ENCODE measurements at regions not wholly inside any gene's neighbourhood (a gene's known extent, or its start where the extent isn't known, plus 50 kb on each side); places are given as distances from the start of the nearest gene placed in this dataset.
"Not testable (repeated sequence)": the region's sequence is repeated elsewhere in the genome, so short reads cannot be mapped to it uniquely, and the experiment has no call there.

DNA sequence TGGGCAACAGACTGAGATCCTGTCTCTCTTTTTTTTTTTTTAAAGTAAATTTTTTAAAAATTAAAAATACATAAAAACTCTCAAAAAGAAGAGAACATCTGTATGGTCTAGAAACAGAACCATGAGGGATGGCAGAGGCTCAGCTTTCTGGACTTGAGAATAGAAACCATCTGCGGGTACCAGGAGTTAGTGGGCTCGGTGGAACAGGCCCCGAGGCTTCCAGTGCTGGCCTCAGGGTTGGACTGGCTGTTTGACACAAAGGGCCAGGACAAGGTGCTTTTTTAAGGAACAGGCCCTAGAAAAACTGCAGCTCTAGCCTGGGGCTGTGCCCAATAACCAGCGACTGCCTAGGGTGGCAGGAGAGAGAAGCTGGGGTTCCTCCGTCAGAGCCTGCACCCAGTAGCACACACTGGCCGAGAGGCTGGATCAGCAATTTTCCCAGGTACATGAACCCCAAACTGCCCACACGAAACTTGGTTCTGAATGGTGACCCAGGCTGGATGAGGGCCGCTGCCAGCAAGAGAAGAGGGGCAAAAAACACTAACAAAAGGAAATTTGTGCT, 131.0 kb upstream of the OLIG3 start:
- no peak for DNase-seq

DNA sequence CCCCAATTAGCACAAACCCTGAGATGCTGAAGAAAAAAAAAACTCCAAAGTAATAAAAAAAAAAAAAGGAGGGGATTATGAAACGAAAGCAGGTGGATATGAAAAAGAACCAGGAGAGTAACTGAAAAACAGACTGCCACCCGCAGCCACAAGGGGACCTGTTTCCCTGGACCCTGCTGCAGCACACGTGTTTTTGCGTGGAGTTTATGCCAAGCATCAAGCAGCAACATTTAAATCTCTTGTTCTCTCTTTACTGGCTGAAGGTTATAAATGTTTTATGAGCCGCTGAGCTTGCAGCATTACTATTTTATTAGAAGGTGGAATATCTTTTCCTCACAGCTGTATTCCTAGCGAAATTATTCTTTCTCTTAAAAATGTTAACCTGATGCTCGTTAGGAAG, 131.6 kb upstream of the OLIG3 start:
- DNase-seq, result peak in 1 of 2 experiments; percentile 1

DNA sequence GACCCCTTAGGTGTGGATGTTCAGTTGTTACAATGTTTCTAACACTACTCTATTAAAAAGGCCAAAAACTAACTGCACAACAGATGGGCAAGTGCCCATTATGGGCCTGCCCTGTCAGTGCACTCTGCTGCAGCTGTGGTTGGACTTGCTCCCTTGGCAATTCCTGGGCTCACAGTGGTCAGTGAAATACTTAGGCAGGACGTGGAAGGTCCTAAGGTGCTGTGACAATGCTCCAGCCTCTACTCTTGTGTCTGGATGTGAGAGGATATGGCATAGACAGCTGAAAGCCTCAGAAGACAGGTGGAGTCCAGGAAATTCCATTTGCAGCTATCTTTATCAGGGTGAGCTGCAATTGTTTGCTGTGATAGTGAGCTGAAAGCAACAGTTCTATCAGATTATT, 136.5 kb upstream of the OLIG3 start:
- DNase-seq, result no peak

DNA sequence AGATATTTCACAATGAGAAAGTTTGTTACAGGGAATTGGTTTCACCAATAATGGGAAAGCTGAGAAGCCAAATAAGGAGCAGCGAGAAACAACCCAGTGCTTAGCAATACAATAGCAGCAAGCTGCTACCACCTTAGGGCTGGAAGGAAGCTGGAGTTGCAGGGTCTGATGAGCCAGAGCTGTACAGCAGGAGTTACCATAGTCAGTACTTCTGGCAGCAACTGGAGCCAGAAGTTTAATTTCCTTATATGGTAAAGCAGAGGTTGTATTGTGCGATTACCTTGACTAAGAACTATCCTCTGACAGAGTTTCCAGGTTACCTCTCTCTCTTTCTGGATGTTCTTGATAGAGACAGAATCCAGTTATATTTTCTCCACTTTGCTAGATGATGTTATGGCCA, 137.1 kb upstream of the OLIG3 start:
- no peak for DNase-seq

DNA sequence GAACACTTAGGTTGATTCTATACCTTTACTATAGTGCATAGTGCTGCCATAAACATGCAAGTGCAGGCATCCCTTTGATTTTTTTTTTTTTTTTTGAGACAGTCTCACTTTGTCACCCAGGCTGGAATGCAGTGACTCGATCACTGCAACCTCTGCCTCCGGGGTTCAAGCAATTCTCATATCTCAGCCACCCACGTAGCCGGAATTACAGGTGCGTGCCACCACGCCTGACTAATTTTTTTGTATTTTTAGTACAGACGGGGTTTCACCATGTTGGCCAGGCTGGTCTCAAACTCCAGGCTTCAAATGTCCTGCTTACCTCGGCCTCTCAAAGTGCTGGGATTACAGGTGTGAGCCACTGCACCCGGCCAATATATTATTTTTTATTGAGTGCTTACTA, 140.0 kb upstream of the OLIG3 start:
- DNase-seq, result not testable (repeated sequence)

DNA sequence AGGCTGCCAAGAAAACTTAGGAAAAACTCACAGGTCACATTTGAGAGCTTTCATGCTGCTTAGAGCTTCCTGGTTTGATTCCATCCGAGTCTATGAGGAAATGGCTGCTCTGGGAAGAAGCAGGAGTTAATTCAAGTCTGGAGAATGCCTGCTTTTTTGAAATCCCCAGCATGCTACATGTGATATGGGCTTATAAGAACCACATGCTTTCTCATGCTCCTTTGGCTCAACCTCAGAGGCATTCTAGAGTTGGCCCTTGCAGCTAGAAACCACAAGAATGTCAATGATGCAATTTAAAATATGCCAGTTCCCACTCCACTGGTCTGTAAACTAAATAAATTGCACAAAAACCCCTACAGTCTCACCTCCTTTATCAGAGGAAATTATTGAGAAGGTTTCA, 142.9 kb upstream of the OLIG3 start:
- no peak for DNase-seq

DNA sequence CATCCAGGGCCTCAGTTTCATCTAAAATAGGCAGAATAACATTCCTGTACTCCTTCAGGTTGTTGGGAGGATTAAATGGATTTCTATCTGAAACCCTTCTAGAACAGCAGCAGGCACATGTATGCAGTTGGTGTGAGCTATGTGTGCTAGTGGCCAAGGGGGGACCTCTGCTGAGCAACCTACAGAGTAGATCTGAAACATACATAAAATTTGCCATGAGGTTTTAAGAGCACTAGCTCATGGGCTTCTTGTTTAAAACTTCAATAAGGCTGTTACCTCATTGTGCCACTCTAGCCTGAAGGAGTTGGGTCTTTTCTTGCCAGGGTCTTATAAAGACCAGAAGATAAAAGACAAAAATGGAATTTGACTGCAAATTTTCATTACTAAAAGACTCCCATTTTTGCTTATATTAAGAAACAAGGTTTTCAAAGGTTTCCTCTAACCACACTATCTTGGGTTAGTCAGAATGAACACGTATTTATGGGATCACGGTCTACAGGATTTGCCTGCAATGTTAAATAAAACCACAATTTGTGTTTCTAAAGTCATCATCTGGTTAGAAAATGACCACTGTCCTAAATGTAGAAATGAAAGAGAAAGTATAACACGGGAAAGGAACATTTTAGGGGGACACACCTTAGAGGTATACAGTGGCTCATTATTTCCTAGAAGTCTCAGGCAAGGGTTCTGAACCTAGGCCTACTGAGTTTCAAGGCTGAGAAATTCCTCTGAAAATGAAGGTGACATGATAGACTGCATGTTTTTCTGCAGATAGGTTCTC, 144.9 kb upstream of the OLIG3 start:
- DNase-seq, result no peak

DNA sequence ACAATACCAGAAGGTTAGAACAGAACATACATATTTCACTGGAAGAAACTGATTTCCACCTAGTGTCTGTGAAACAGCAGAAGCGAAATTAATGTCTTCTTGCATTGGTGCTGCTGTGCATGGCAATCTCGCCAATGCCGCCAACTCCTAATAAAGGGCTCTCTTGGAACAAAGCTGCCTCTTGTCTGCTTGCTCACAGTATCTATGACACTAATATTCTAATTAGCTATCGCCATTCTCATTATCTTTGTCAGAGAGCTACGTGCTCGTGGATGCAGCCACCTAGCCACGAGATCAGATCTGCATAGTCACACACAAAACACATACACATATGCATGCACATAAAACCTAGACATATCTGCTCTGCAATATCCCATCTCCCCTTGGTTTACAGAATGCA, 145.9 kb upstream of the OLIG3 start:
- no peak for DNase-seq

DNA sequence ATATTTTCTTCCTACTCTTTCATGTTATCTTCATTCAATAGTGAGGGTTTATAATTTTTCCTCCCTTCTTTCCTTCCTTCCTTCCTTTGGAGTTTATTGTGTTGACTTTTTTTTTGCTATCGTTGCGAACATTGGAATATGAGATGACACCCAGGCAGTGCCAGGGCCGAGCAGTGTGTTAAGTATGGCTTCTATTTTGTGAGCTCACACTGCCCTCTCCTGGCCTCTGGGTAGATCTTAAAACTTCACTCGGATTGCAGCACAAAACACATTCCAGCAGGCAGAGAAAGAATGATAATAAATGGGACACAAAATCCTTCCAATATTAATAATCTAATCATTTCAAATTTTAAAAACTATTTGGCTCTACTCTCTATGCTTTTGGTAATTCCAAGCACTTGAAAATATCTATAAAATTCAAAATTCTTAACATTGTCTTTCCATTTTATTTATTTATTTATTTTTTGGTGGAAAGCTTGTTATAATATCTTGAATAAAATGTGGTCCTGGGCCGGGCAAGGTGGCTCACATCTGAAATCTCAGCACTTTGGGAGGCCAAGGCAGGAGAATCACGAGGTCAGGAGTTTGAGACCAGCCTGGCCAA, 147.4 kb upstream of the OLIG3 start:
- peak; percentile 57 to 79 for DNase-seq

DNA sequence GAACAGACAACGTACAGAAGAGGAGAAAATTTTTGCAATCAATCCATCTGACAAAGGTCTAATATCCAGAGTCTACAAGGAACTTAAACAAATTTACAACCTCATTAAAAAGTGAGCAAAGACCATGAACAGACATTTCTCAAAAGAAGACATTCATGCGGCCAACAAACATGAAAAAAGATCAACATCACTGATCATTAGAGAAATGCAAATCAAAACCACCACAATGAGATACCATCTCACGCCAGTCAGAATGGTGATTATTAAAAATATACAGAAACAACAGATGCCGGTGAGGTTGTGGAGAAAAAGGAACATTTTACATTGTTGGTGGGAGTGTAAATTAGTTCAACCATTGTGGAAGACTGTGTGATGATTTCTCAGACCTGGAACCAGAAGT, 149.0 kb upstream of the OLIG3 start:
- DNase-seq, result not testable (repeated sequence)

DNA sequence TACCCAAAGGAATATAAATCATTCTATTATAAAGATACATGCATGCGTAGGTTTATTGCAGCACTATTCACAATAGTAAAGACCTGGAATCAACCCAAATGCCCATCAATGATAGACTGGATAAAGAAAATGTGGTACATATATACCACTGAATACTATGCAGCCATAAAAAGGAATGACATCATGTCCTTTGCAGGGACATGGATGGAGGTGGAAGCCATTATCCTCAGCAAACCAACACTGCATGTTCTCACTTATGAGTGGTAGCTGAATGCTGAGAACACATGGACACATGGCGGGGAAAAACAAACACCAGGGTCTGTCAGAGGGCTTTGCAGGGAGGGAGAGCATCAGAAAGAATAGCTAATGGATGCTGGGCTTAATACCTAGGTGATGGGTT, 149.4 kb upstream of the OLIG3 start:
- not testable (repeated sequence) for DNase-seq

DNA sequence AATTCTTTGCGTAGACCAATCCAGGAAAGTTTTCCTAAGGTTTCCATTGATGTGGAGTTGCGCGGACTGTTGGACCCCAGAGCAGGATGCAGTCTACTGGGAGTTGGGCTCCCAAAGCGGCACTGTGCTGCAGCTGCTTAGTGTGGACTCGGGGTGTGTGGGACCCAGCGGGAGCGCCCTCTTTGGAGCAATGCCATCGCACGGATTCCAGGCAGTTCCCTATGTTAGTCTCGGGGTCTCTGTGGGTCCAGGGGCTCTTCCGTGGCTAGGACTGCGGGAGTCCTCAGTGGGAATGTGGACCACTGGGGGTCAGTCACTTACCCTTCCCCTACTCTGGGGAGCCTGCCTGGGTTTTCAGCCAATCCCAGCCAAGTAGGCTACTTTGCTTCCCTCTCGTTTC, 151.7 kb upstream of the OLIG3 start:
- no peak for DNase-seq

DNA sequence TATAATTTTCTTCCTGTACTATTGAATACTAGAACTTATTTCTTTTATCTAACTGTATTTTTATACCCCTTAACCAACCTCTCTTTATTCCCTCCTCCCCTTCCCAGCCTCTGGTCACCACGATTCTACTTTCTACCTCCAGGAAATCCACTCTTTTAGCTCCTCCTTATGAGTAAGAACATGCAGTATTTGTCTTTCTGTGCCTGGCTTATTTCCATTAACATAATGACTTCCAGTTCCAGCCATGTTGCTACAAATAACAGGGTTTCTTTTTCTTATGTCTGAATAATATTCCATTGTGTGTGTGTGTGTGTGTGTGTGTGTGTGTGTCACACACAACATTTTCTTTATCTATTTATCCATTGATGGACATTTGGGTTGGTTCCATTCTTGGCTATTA, 152.3 kb upstream of the OLIG3 start:
- DNase-seq, result no peak

DNA sequence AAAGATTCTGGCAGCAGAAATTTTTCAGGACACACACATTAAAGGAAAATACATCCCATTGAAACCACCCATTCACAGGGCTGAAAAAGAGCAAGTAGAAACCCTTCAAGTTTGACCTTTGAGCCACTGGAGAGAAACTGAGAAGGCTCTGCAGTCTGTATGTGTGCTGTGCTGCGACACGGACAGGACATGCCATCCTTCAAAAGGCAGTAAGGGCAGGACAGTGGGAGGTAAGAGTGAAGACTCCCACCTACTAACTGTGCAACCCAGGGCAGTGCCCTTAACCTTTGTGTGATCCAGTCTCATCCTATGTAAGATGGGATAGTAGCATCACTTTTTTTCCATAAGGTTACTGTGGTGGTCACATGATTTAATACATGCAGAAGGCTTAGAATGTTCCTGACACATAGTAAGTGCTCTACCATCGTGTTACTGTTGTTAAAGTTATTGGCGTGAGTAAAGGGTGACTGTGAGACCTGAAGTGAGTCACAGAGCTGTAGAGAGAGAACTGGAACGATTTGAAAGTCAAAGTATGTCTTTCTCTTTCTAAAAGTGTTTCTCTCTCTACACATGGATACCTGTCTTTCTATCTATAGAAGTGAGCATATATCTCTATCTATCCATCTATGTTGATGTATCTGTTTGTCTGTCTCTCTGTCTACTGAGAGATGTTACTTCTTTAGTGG, 153.7 kb upstream of the OLIG3 start:
- no peak for DNase-seq

DNA sequence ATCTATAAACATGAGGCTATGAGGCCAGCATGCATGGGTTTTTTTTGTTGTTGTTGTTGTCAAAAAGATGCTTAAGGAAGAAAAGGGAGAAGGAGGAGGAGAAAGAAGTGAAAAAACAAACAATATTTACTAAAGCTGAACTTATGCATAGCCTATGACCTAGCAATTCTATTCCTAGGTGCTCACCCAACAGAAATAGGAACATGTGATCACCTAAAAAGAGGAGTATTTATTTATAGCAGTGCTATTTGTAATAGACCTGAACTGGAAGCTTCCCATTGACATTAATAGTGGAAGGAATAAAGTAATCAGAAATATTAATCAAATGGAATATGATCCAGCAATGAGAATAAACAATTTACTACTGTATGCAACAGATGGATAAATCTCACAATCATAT, 156.5 kb upstream of the OLIG3 start:
- no peak for DNase-seq

DNA sequence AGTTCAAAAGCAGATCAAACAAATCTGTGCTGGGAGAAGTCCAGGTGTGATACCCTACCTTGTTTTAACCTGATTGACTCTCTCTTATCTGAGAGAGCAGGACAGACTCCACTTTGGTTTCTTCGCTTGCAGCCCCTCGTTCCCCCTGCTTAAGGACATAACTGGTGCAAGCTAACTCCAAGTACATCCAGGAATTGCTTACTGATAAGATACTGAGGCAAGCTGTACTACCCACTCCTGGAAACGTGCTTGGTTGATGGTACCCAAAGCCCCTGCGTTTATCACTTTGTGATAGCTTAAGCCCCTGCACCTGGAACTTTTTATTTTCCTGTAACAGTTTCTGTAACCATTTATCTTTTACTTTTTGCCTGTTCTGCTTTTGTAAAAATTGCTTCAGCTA, 157.0 kb upstream of the OLIG3 start:
- DNase-seq, result no peak

DNA sequence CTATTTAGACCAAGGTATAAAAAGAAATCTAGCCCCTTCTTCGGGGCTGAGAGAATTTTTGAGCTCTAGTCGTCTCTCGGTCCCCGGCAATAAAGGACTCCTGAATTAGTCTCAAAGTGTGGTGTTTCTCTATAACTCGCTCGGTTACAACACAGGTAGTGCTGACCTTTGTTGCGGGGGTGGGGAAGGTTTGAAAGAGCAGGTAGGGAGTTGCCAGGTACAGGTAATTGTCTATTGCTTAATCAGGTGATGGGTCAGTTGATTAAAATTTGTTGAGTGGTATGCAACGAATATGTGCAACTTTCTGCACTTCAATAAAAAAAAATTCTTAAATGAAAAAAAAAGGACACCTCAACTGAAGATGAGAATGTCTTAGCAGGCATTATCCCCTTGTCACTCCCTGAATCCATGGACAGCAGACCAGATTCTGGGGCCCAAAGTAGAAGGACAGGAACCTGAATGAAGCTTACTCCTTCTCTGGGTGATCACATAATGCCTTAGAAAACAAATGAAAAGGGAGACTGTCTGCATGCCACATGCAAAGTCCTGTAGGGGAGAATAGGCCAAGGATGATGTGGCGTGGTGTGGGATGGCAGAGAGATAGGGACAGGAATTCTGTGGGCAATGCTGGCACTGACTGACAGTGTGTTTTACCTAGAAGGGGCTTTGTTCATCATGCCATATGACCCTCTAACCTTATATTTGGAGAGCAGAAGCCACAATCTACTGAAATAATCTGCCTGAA, 157.6 kb upstream of the OLIG3 start:
- no peak for DNase-seq

DNA sequence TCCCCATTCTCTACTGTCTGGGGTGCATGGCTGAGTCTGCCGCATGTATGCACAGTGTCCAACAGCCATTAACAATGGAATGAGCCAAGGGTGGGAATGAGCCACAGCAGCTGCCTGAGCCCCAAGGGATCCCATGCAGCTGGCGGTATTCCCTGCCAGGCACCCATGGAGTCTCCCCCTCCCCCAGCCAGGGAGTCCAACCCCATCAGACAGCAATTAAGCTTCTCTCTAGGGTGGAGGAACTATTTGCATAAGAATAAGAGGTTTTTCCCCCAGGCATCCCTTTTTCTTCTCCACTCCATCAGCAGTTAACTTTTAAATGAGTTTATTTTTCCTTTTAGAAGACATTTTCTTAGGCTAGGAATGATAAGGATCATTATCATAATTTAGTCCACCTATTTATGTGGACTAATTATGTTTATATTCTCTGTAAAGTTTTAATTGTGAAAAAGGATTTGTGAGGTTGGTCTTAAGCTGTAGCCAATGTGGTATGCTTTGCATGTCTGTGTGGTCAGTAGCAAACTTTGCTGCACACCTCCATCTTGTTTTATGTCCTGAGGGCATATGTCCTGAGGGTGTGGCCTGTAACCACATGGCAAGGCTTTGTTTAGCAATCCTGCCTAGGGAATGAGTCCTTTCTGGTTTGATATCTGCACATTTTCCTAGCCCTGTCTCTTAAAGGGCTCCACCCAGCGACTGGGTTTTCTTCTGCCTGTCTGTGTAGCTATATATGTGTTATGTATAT, 158.9 kb upstream of the OLIG3 start:
- no peak for DNase-seq

DNA sequence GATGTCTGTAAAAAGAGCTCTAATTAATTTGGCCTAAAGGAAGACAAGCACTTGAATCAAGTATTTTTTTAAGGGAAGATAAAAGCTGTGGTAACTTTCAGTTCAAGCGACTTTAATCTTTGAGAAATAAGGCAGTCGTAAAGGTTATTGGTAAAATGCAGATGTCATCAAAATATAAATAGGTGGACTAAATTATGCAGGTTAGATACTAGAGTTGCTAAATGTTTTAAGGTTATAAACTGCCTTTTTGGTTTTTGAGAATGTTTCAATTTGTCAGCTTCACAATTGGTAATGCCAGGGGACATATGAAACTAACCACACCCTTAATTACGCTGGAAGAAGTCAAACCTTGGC, 159.5 kb upstream of the OLIG3 start:
- no peak for DNase-seq

DNA sequence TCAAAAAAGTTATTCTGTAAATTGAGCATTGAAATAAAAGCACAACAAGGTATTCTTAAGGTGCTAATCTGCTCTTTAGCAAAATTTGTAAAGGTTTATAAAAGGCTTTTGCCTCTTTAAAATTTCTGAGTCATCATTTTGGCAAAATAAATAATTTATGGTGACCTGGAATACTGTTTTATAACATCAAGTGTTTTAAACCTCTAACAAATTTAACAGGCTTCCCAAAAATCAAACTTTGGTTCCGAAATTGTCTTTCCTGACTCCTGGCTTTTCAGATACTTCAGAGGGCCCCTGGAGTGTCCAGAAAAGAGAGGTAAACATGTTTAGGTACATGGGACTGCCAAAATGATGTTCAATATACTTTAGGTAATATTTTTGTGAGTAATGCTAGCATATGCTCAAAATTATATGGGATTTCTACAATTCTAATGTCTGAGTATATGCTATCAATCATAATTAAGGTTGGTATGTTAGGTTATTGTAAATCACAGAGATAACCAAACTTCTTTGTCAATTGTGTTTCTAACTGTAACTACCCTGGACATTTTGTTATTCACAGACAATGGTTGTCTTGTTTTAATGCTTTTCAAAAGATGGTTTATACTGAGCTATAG, 160.3 kb upstream of the OLIG3 start:
- no peak for DNase-seq

DNA sequence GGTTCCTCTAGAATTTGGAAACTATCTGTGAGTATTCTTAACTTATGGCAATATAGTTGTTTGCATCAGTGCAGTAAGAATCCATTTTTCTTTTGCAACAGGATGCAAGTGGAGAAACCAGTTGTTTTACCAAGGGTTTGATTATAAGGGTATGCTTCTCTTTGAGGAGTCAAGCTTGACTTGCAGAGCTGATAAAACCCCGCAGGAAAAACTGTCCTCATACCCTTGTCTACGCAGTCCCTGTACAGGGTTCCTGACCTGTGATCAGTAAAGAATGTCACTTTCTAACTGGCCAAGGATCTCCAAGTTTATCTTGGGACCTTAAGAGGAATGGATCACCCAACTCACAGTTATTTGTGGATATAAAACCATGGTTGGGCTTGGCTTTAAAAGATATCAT, 161.1 kb upstream of the OLIG3 start:
- DNase-seq, result no peak

DNA sequence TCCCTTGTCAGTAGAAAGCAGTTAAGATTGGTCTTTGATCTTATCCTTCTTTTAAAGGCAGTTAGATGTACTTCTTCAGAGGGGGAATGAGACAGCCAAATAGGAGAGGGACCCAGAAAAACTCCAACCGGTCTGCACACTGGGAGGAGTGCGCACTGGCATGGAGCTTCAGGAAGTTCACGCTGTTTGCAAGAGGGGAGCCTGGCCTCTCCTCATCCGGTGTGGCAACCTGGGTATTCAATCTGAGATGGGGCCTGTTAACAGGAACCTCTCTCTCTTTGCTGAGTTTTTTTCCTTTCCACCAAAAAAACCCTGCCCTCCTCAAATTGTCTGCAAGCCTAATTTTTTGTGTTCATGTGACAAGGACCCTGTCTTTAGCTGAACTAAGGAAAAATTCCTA, 162.5 kb upstream of the OLIG3 start:
- DNase-seq, result no peak

All from SHP77 (cell line).